IPS-NIHi11 (cell line): ENCODE measurements at regions not wholly inside any gene's neighbourhood (a gene's known extent, or its start where the extent isn't known, plus 50 kb on each side); places are given as distances from the start of the nearest gene placed in this dataset.
"Not testable (repeated sequence)": the region's sequence is repeated elsewhere in the genome, so short reads cannot be mapped to it uniquely, and the experiment has no call there.

Source experiments
- DNase-seq: peaks from one replicate; pipeline ENCODE4 v3.0.0; 2012; ENCODE audit warnings: mixed read lengths, low spot score

- no peak for DNase-seq
Measured at GRCh38 chr20:54843431-54843830, 368.0 kb downstream of the DOK5 start.

- no peak for DNase-seq
Measured at GRCh38 chr20:54839224-54839623, 363.8 kb downstream of the DOK5 start.

- DNase-seq: no peak
Measured at GRCh38 chr20:54837226-54837625, 361.8 kb downstream of the DOK5 start.

GRCh38 chr20:54822386-54822785 is 347.0 kb downstream of the DOK5 start:
- no peak for DNase-seq

GRCh38 chr20:54820392-54820791 is 345.0 kb downstream of the DOK5 start:
- DNase-seq: no peak

GRCh38 chr20:54806462-54806861 is 331.1 kb downstream of the DOK5 start:
- no peak for DNase-seq

GRCh38 chr20:54794874-54795273 is 319.5 kb downstream of the DOK5 start:
- DNase-seq: no peak

GRCh38 chr20:54794110-54794509 is 318.7 kb downstream of the DOK5 start:
- DNase-seq: no peak

- no peak for DNase-seq
Measured at GRCh38 chr20:54793291-54793992, 318.0 kb downstream of the DOK5 start.

GRCh38 chr20:54792688-54793087 is 317.3 kb downstream of the DOK5 start:
- no peak for DNase-seq

- not testable (repeated sequence) for DNase-seq
Measured at GRCh38 chr20:54788260-54788659, 312.9 kb downstream of the DOK5 start.

- not testable (repeated sequence) for DNase-seq
Measured at GRCh38 chr20:54782758-54783157, 307.4 kb downstream of the DOK5 start.

GRCh38 chr20:54774426-54774825 is 299.0 kb downstream of the DOK5 start:
- DNase-seq: no peak

- DNase-seq: no peak
Measured at GRCh38 chr20:54773643-54774000, 298.2 kb downstream of the DOK5 start.

GRCh38 chr20:54772893-54773642 is 297.7 kb downstream of the DOK5 start:
- DNase-seq: no peak

- DNase-seq: no peak
Measured at GRCh38 chr20:54766483-54766882, 291.1 kb downstream of the DOK5 start.

- DNase-seq: no peak
Measured at GRCh38 chr20:54763366-54763765, 288.0 kb downstream of the DOK5 start.

GRCh38 chr20:54759589-54759988 is 284.2 kb downstream of the DOK5 start:
- DNase-seq: no peak

- no peak for DNase-seq
Measured at GRCh38 chr20:54746796-54747195, 271.4 kb downstream of the DOK5 start.

- DNase-seq: no peak
Measured at GRCh38 chr20:54745780-54746179, 270.4 kb downstream of the DOK5 start.

GRCh38 chr20:54744097-54744496 is 268.7 kb downstream of the DOK5 start:
- no peak for DNase-seq

- no peak for DNase-seq
Measured at GRCh38 chr20:54742193-54742592, 266.8 kb downstream of the DOK5 start.

- no peak for DNase-seq
Measured at GRCh38 chr20:54736421-54736820, 261.0 kb downstream of the DOK5 start.

GRCh38 chr20:54733687-54734086 is 258.3 kb downstream of the DOK5 start:
- no peak for DNase-seq
